ENCODE measurements at regions not wholly inside any gene's neighbourhood (a gene's known extent, or its start where the extent isn't known, plus 50 kb on each side); places are given as distances from the start of the nearest gene placed in this dataset.

GRCh38 chr4:63937961-63938360, 471.3 kb downstream of the TECRL start:
- no peaks in the 10 kb centered on the region for H3K79me2 ChIP-seq (ENCODE audit: insufficient read depth, low read length)
- Mint-ChIP-seq H3K4me1 (no peaks in the 10 kb centered on the region), H3K27me3 (ENCODE audit: low read depth) (no peaks in the 10 kb centered on the region), H3K27ac (no peak overlapping the region; a peak in 1 of 7 replicates), H3K4me3 (no peak overlapping the region), H3K9me3 (no peaks in the 10 kb centered on the region), H3K36me3 (ENCODE audit: insufficient read depth in 1 of 3, low read depth in 3 of 3) (no peaks in the 10 kb centered on the region; a peak in 1 of 7 replicates)
- DNase-seq, result no peak
- no peak overlapping the region for H2BK15ac ChIP-seq (ENCODE audit: low read depth, low read length)
- H2BK12ac ChIP-seq (ENCODE audit: insufficient read length, low read depth, low read length), result no peak overlapping the region
- no peaks in the 10 kb centered on the region for H3K27me3 ChIP-seq (ENCODE audit: insufficient read depth, low read length)
- no peak overlapping the region for H3K4me2 ChIP-seq (ENCODE audit: insufficient read depth, insufficient read length, low read length)
- no peak overlapping the region for H3T11ph ChIP-seq (ENCODE audit: low read length)
- H3K9ac ChIP-seq (ENCODE audit: extremely low read depth, insufficient read length, low read length), result no peak overlapping the region
- H2AFZ ChIP-seq (ENCODE audit: low read length), result no peak overlapping the region
- WGBS (ENCODE audit: extremely low coverage, insufficient read length, low lambda C conversion rate), result no CpG with 5 or more reads among the region's 4 CpGs
- H2BK120ac ChIP-seq (ENCODE audit: low read depth, low read length, poor library complexity, severe bottlenecking), result no peak overlapping the region
- no peak overlapping the region for H2AK5ac ChIP-seq (ENCODE audit: insufficient read length, low read length)
- H4K20me1 ChIP-seq (ENCODE audit: control insufficient read depth, insufficient read depth, insufficient read length), result no peaks in the 10 kb centered on the region
- no peaks in the 10 kb centered on the region for H3K4me1 ChIP-seq (ENCODE audit: insufficient read depth, low read length)
- H2BK5ac ChIP-seq (ENCODE audit: insufficient read length, low read length), result no peak overlapping the region
- H4K8ac ChIP-seq (replicated peaks; ENCODE audit: insufficient read length, low read depth, low read length), result no peak overlapping the region
- no peak overlapping the region for H3K4ac ChIP-seq (ENCODE audit: low read depth, low read length)
- H2BK20ac ChIP-seq (ENCODE audit: low read depth, low read length, poor library complexity, severe bottlenecking), result no peak overlapping the region
- no peaks in the 10 kb centered on the region for H3K79me1 ChIP-seq (ENCODE audit: insufficient read depth, low read depth, low read length, poor library complexity, severe bottlenecking)
- no peaks in the 10 kb centered on the region for H3K9me3 ChIP-seq (ENCODE audit: control insufficient read depth, low read depth, low read length)
- no peak overlapping the region for H3K14ac ChIP-seq (ENCODE audit: insufficient read depth, low read length)
- H4K91ac ChIP-seq (ENCODE audit: insufficient read length, low read depth, low read length), result no peak overlapping the region
- no peak overlapping the region for H4K5ac ChIP-seq (ENCODE audit: insufficient read length, low read depth, low read length)
- no peaks in the 10 kb centered on the region for H3K23me2 ChIP-seq (ENCODE audit: insufficient read length, low read depth, low read length, poor library complexity, severe bottlenecking)
- no peak for TF ChIP-seq CTCF (conservative IDR thresholded peaks at IDR 0.05)
- no peak overlapping the region for H3K23ac ChIP-seq (ENCODE audit: insufficient read length, low read depth, low read length)
- no peak overlapping the region for H3K56ac ChIP-seq (ENCODE audit: insufficient read length, low read depth, low read length)
- no peak overlapping the region for H3K27ac ChIP-seq (ENCODE audit: insufficient read length, low read depth, low read length)
- H3K18ac ChIP-seq (ENCODE audit: insufficient read length, low read depth, low read length), result no peak overlapping the region

All from H9 (cell line).